GM19351 (cell line): ENCODE measurements at regions not wholly inside any gene's neighbourhood (a gene's known extent, or its start where the extent isn't known, plus 50 kb on each side); places are given as distances from the start of the nearest gene placed in this dataset.

Experiments used
- ATAC-seq: cut with Tn5 transposase; IDR thresholded peaks from one replicate; pipeline ENCODE4 v1.9.1; 2021; ENCODE audit warnings: mild to moderate bottlenecking, moderate library complexity; ENCODE audit not compliant: unreplicated experiment

DNA sequence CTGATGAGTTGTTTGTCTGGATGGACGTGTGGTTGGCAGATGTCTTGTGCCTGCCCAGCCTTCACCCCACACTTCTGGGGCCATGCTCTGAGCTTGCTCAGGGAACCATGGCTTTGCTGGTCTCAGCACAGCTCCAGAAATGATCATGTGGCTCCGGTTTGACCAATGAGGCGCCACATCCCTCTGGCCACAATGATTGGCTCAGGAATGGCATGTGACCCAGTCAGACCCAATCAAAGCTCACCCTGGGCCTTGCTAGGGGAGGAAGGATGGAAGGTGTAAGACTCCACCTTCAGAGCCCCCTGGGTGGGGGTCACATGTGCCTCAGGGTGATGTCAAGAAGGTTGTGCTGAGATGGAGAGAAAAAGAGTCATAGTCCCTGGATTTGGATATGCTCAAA is 281.6 kb upstream of the SULF2 start:
- ATAC-seq: no peak

DNA sequence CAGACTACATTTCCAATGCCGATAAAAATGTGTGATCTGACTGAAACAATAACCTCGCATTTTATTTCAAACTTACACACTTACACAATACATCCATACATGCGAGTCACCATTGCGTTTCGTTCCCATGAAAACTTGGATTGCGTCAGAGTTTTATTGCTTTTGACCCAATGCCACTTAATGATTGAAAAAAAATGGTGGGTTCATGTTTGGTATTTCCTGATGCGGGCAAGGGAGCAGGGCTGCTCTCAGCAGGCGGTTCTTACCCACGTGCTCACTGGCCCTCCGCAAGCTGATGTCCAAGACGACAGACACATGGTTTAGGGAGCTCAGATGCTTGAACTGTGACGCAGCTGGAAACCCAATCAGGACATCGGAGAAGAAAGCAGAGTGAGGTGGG is 281.0 kb upstream of the SULF2 start:
- ATAC-seq: no peak

DNA sequence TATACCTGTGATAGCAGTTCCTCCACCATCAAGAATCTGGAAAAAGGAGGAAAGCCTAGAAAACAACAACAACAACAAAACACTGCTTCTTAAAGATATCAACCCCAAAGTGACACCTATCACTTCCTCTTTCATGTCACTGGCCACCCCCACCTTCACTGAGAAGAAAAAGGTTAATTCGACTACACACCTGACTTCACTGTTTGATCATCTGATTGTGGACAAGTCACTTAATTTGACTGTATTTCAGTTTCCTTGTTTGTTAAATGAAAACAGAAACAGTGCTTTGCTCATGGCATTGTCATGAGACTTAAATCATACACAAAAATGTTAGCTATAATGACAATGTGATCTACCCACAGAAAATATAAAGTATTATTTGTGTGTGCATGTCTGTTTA is 280.6 kb upstream of the SULF2 start:
- ATAC-seq: no peak

DNA sequence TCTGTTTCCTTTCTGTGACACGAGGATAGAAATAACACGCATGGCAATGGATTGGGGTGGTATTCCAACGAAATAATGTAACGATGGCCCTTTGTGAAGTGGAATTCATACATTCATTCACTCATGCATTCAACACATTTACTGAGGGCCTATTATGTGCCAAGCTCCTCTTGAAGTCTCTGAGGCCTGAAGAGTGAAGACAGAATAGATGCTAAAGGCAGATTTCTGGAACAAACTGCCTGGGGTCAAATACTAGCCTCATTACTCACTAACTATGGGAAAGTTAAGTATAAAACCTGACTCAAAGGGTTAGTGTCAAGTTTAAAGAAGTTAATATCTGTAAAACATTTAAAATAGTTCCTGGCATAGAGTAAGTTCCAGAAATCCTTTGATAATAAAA is 279.6 kb upstream of the SULF2 start:
- no peak for ATAC-seq

DNA sequence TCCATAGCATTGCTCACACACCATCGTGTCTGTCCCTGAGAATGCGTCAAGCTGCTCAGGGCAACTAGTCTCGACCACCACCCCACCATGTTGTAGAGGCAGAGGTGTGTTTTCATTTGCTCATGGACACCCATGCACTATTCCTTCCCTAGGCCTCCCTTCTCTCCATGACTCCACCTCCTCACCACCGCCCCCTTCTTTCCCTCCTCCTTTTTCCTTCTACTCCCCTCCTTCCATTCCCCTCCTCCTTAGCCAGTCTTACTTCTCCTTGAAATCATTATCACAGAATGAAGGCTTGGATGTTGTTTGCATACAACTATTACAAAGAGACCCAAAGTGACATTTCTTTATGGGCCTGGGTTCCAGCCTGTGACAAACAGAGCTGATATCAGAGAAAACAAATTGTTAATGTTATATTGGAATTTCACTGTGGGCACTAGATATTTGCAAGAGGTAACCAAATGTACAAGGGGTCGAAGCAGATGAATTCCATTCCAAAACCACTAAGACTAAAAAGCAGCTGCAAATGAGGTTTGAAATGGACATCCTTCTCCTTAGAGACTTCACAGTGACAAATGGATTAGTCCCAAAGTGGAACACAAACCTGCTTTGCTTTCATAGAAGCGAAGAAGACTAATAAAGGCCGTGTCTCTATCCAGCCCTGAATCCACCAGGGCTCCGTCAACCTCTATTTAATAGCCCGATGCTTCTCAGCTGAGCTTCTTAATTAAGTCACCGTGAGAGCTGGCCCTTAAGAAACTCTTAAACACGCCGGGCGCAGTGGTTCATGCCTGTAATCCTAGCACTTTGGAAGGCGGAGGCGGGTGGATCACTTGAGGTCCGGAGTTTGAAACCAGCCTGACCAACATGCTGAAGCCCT is 275.8 kb upstream of the SULF2 start:
- no peak for ATAC-seq

DNA sequence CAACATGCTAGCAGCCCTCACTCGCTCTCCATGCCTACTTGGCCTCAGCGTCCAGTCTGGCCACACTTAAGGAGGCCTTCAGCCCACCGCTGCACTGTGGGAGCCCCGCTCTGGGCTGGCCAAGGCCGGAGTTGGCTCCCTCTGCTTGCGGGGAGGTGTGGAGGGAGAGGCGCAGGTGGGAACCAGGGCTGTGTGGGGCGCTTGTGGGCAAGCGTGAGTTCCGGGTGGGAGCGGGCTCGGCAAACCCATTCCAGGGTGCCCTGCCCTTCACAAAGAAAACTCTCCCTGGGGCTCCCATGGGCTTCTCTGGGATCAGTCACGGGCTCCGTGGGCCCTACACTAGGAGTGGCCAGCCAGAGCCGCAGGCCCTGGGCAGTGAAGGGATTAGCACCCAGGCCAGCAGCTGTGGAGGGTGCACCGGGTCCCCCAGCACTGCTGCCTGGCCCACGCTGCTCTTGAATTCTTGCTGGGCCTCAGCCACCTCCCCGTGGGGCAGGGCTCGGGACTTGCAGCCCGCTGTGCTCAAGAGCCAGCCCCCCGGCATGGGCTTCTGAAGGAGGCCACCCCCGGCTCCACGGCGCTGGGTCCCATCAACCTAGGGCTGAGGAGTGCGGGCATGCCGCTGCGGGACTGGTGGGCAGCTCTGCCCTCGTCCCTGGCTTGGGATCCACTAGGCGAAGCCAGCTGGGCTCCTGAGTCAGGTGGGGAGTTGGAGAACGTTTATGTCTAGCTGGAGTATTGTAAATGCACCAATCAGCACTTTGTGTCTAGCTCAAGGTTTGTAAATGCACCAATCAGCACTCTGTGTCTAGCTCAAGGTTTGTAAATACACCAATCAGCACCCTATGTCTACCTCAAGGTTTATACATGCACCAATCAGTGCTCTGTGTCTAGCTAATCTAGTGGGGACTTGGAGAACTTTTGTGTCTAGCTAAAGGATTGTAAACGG is 273.6 kb upstream of the SULF2 start:
- no peak for ATAC-seq

DNA sequence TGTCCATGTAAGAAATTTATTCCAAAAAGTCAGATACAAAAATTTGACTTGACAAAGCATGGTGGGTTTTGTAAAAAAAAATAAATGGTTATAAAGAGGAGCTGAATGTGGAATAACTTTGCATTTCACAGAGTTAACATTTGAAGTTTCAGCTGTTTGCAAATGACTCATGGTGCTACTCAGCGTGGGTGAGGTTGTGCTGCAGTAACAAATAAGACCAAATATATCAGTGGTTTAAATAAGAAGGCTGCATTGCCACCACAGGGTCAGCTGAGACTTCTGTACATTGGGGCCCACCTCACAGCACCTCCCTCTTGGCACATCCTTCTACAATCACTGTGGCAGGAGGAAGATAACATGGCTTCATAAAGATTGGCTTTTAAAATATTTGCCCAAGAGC is 272.5 kb upstream of the SULF2 start:
- ATAC-seq: no peak

DNA sequence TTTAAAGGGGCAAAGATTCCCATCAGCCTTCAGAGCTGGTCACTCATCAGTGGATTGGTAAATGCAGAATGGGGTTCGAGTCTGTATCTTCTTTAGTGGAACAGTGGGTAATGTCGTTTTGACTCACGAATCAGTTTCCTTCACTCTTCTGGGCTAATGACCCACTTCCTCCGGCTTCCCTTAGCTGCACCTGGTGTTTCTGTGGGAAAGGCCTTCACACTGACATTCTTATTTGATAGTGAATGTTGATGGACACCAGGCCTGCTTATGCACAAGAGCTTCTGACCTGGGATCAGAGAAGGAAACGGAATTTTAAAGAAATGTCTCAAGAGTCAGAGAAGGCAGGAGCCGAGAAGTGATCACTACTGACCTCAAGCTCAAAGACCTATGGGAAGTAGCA is 272.0 kb upstream of the SULF2 start:
- no peak for ATAC-seq

DNA sequence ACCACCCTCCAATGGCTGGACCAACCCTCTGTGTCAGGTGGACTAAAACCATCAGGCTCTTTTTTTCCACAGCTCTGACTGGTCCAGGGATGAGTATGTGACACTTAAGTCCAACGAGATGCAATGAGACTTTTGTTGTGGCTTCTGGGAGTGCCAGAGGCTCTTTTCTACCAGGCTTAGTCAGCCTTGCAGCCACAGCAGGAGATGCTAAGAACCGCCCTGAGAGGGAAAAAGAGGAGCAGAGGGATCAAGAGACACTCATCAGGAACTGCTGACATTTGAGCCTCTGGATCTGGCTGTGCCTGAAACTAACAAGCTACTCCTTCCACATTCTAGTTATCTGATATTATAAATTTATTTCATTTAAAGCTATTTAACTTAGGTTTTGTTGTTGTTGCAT is 270.9 kb upstream of the SULF2 start:
- ATAC-seq: no peak

DNA sequence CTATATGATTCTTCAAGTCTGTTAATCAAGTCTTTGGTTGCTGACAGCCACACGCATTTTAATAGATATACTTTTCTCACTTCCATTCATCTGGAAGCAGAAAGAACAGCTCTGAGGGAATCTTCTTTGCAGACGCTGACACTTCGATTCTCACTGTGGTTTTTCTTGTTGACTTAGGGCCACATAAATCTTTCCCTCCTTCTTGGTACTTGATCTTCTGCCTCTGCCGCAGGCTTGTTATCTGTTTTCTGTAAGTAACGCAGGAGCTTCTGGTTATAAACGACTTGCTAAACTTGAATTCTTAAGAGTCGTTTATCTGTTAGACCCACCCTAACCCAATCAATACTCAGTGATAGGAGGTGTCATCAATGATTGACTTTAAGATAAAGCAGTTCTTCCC is 268.8 kb upstream of the SULF2 start:
- no peak for ATAC-seq

DNA sequence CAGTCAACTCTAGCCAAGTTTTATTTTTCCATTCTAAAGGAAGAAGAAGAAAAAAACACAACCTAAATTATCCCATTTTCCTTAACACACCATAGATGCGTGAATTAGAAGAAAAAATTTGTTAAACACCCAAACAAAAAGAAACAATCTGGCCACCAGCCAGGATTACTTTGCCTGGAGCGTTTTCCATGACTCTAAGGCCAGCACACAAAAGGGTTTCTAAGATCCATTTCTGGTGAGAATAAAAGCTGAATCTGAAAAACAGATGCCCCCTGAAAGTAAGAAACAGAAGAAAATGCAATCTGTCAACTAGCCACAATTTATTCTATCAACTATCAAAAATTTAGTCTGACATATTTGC is 267.2 kb upstream of the SULF2 start:
- ATAC-seq: no peak

DNA sequence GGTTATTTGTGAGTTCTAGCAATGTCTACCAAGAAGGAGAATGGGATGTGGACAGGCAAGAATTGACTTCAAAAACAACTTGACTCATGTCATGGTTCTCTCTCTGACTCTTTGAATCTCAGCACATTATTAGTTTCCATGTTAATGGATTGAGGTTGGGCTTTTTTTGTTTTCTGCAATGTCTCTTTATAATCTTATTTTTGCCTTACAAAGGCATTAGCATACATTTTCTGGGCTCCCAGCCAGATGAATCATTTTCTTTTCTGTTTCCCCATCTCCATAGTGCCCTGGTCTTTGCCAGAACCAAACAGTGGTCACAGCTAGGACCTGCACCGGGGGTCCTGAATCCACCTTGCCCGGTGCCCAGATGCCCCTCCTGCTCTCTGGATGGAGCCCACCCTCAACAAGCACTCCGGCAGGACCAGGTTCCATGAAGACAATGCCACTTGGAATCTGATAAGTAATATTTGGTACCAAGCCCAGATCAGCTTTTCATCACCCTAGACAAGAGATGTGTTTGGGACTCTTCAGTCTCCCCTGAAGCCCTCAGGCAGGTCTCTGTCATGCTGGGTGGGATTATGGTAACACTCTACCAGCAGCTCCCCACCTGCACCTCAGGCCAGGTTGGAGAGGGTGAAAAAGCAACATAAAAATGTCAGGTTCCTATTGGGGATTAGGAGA is 266.7 kb upstream of the SULF2 start:
- ATAC-seq: no peak

DNA sequence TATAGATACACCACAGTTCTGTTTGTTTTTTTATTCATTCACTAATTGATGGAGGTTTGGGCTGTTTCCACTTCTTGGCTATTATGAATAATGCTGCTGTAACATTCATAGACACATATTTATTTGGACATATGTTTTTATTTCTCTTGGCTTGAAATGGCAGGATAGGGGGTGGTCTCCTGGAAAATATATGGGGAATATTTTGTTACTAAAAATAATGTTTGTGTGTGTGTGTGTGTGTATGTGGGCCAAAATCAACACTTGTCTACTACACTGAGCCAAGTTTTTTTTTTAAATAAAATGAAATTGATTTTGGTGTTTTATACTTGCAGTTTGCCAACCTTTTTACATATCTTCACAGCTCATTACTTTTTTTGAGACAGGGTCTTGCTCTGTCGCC is 264.4 kb upstream of the SULF2 start:
- ATAC-seq: no peak

DNA sequence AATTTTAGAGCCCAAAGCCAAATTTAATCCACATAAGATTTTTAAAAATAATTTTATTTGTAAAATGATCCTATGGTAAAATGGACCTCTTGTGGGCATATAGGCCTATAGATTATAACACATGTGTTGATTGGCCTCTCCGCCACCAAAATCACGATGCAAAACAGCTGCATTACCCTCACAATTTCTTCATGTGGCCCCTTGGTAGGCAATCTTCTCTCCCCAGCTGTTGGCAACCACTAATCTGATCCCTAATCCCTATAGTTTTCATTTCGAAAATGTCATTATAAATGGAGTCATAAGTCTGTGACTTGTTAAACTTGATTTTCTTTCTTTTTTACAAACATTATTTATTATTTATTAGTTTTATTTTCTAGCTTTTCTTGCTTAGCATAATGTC is 263.9 kb upstream of the SULF2 start:
- ATAC-seq: no peak

DNA sequence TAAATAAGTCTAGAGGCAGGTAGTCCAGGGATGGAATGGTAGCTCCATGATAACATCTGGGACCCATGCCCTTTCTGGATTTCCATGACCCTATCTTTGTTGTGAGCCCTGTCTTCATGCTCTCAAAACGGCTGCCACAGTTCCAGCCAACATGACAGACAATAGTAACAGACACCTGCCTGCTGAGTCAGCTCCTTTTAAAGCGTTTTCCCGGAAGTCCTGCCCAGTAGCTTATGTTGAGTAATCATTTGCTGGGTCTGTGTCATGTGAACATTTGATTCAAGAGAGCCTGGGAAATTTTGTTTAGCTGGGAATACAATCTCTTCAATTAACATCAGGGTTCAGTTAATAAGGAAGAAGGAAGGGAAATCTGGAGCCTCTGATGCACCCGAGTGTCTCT is 262.2 kb upstream of the SULF2 start:
- no peak for ATAC-seq

DNA sequence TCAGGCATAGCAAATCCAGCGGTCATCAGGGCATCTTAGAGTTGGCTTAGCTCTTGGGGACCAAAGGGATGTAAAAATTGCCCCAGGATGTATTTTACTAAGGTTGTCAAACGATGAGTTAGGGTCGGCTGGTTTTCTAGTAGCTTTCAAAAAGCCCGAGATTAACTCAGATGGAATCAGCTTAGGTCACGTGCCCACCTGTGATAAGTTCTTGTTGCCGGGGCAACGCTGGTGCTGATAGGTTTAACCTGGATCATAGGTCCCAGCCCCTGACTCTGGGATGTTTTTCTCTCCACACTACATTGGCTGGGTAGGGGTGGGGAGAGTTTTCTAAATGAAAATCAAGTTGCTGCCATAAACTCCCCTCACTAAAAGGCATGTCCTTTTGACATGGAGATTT is 257.3 kb upstream of the SULF2 start:
- no peak for ATAC-seq

DNA sequence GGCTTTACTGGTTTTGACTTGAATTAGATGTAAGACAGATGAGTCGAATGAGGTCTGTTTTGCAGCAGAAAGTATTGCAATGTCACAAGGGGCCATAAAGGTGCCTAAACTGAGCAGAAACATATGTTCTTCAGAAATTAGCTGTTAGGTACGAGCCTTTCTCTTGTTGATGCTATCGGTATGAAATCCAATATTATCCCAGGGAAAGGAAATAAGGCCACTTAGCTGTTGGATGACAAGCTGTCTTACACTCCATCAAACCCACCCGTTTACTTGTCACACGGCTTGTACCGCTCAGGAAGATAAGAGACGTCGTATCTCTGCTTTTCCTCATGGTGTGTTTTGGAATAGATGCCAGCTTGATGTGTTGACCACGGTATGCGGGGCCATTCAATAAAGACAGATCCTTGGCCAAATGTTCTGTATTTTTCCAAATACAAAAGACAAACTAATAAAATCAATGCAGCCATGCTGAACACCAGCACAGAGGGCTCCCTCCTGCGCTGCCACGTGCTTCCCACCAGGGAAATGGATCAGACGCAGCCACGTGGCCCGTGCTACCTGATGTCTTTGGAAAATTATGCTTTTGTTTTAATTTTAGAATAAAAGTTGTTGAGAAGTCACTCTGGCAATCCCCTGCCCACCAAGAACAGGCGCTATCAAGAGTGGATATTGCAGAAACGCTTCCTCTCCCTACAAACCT is 255.9 kb upstream of the SULF2 start:
- no peak for ATAC-seq

DNA sequence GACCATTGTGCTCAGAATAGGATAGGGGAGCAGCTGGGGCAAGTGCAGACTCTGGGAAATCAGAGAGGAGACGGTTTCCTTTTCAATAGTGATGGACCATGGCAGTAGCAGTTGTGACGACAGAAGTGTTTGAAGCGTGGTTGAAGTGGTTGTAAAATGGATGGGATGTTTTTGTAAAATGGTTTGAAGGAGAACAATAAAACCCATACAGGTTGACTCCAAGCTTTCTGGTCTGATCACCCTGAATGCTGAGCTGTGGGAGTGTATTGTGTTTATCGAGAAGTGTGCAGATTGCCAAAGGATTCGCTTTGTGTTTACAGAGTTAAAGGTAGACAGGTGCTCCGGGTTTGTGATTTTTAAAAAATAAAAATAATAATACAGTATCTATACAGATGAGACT is 255.2 kb upstream of the SULF2 start:
- ATAC-seq: no peak

DNA sequence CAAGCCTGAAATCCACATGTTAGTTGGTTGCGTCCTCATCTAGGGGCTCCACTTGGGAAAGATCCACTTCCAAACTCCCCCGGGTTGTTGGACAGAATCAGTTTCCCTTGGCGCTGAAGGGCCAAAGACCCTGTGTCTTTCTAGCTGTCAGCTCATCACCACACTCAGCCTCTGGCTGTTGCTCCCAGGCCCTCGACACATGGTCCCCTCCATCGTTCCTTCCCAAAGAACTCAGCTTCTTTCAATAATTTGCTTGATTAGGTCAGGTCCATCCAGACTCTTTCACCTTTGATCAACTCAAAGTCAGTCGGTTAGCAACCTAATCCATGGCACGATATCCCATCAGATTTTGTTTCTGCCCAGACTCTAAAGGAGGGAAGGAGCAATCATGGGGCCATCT is 254.8 kb upstream of the SULF2 start:
- ATAC-seq: no peak

DNA sequence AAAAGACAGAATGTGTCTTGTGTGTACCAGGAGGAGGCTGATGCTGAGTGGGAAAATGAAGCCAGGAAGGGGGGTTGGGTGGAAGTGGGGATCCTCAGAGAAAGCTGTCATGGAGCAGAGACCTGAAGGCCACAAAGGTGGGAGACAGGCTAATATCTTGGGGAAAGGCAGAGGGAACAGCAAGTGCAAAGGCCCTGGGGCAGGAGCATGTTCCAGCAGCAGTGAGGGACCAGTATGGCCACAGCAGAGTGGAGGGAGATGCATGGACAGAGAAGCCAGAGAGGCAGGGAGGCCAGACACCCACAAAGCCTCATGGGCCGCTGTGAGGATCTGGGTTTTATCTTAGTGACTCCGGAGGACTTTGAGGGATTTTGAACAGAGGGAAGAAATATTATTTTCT is 254.2 kb upstream of the SULF2 start:
- ATAC-seq: no peak

DNA sequence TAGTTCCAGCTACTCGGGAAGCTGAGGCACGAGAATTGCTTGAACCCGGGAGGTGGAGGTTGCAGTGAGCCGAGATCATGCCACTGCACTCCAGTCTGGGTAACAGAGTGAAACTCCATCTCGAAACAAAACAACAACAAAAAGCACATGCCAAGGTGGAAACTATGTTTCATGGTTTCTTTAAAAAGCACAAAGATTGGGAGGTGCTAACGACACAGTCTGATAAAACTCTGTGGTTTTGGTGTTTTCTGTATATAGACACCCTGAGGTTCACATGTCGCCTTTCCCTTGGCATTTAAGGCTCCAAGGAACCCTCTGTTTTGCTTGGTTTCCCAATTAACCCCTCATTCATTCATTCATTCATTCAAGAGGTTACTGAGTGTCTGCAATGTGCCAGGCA is 253.4 kb upstream of the SULF2 start:
- no peak for ATAC-seq
